Activated T-helper 1 cell treated with anti-CD3 and anti-CD28 coated beads, Interleukin-12 subunit alpha, Interleukin-12 subunit beta, Interleukin-2, Interleukin-4 antibody, amounts not matched to agents 30 ng/mL and 10 ng/mL and 1 ng/mL, durations not matched to agents 14 hours and 24 hours and 36 hours (primary cell): ENCODE measurements at regions not wholly inside any gene's neighbourhood (a gene's known extent, or its start where the extent isn't known, plus 50 kb on each side); places are given as distances from the start of the nearest gene placed in this dataset.
"Not testable (repeated sequence)": the region's sequence is repeated elsewhere in the genome, so short reads cannot be mapped to it uniquely, and the experiment has no call there.

Experiments used
- DNase-seq: peaks from one replicate; pipeline ENCODE4 v3.0.0; 2021; ENCODE audit warnings: low spot score
- H3K27ac Mint-ChIP-seq: one replicate; pipeline ENCODE4 v1.8.0; 2021; ENCODE audit warnings: mild to moderate bottlenecking, mixed read lengths
- H3K27me3 Mint-ChIP-seq: one replicate; pipeline ENCODE4 v1.8.0; 2022; ENCODE audit warnings: mild to moderate bottlenecking, moderate library complexity, mixed read lengths; ENCODE audit not compliant: insufficient read depth
- H3K36me3 Mint-ChIP-seq: one replicate; pipeline ENCODE4 v1.8.0; 2021; ENCODE audit warnings: low read depth, mixed read lengths
- H3K4me1 Mint-ChIP-seq: one replicate; pipeline ENCODE4 v1.8.0; 2021; ENCODE audit warnings: low read depth, mixed read lengths
- H3K4me3 Mint-ChIP-seq: one replicate; pipeline ENCODE4 v1.8.0; 2021; ENCODE audit warnings: mild to moderate bottlenecking, moderate library complexity, mixed read lengths
- H3K9me3 Mint-ChIP-seq: one replicate; pipeline ENCODE4 v1.8.0; 2021; ENCODE audit warnings: mixed read lengths
- intact Hi-C: fragments of 100-400 bp; cut with micrococcal nuclease; formaldehyde crosslinking; loops from one replicate; pipeline ENCODE4 v1.15.1; 2024

DNA sequence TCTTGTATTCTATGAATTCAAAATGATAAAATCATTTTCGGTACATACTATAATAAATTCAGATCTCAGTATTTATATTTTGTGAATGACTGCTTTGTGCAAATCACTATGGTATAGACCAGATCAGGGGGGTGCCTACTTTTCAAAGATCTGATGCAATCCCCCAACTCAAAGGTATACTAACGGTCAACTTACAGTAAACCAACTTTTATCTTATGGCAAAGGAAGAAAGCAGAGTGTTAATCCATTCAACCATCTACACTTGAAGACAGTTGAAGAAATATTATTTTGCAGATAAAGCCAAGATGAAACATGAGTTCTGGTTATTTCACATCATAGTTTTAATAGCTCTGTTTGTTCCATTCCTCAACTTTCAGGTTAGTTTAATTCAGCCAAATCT is 197.1 kb downstream of the MEX3B start:
- Mint-ChIP-seq H3K36me3 (no peaks in the 10 kb centered on the region), H3K9me3 (no peaks in the 10 kb centered on the region), H3K27me3 (no peaks in the 10 kb centered on the region), H3K4me1 (no peaks in the 10 kb centered on the region), H3K27ac (no peak overlapping the region), H3K4me3 (no peak overlapping the region)
- intact Hi-C loops = no loop called here
- DNase-seq = no peak

DNA sequence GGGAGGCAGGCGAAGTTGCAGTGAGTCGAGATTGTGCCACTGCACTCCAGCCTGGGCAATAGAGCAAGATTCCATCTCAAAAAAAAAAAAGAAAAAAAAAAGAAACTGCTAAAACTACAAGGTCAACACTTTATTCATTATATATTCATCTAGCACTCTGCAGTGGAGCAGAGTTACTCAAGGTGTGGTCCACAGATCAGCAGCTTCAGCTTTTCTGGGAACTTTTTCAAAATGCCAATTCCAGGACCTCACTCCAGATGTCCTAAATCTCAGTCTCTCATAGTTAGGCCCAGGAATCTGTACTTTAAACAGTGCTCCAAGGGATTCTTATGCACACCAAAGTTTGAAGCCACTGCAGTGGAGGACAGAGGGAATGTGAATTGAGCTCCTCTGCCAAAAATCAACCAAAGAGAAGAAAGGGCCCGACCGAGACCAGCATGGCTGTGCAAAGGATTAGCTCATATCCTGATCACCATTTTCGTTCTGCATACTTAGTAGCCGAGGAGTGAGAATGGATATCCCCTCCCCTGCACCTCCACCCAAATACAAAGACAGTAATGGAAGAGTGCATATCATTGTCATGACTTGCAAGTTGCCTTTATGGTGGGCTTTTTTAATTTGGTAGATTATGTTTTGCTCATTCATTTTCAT is 201.9 kb downstream of the MEX3B start:
- Mint-ChIP-seq H3K9me3 (no peaks in the 10 kb centered on the region), H3K4me1 (no peaks in the 10 kb centered on the region), H3K27me3 (no peaks in the 10 kb centered on the region), H3K4me3 (no peak overlapping the region), H3K27ac (no peak overlapping the region), H3K36me3 (no peaks in the 10 kb centered on the region)
- DNase-seq = no peak
- intact Hi-C loops = no loop called here

DNA sequence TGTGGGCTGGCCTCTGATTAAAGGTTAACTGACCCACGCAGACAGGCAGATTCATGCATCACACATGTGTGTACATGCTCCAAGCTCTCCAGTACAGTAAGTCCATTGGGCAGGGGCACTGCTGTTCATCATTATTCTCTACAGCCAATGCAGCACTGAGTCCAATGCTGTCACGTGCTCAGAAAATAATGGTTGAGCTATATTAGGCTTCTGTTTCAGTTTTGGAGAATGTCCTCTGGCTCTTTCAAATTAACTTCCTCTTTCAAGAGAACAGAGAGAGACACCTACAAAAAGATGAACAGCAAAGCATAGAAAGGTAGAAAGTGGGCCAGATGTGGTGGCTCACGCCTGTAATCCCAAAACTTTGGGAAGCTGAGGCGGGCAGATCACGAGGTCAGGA is 202.6 kb downstream of the MEX3B start:
- Mint-ChIP-seq H3K36me3 (no peaks in the 10 kb centered on the region), H3K4me1 (no peaks in the 10 kb centered on the region), H3K27ac (no peak overlapping the region), H3K27me3 (no peaks in the 10 kb centered on the region), H3K4me3 (no peak overlapping the region), H3K9me3 (no peaks in the 10 kb centered on the region)
- no peak for DNase-seq
- intact Hi-C loops = no loop called here

DNA sequence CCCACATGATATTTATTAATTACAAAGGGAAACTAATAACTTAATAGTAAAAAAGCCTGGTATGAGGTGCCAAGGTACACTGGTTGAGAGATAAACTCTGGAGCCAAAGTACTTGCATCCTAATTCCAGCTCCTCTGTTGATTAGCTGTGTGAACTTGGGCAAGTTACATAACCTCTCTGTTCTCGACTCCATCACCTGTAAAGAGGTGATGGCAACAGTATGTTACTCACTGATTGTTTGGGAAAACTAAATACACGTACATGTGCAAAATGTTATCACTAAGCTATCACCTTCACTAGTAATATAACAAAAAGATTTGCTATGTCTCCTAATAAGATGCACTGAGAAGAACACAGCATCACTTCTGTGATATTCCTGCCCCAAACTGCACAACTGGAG is 206.4 kb downstream of the MEX3B start:
- Mint-ChIP-seq H3K36me3 (no peaks in the 10 kb centered on the region), H3K9me3 (no peaks in the 10 kb centered on the region), H3K4me3 (no peak overlapping the region), H3K27me3 (no peaks in the 10 kb centered on the region), H3K27ac (no peak overlapping the region), H3K4me1 (no peaks in the 10 kb centered on the region)
- no peak for DNase-seq
- intact Hi-C loops = no loop called here

GRCh38 chr15:81835731-81836130 is 210.1 kb downstream of the MEX3B start:
- no peak for DNase-seq
- Mint-ChIP-seq H3K27me3 (no peaks in the 10 kb centered on the region), H3K4me3 (no peak overlapping the region)

DNA sequence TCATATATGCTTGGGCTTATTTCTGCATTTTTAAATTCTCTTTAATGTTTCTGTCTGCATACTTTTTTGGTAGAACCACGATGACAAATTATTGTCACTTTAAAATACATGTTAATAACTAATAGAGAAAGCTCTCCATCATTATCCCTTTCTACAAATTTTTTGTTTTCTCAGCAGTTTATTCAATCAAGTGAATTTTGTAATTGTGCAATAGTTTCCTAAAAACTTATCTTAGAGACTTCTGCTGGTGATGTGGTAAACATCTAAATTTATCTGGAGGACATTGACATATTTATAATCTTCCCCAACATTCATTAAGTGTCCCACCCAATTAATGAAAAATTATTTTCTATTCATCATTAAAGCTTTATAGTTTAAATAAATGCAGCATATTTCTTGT is 215.3 kb downstream of the MEX3B start:
- Mint-ChIP-seq H3K27me3 (no peaks in the 10 kb centered on the region), H3K27ac (no peak overlapping the region), H3K4me1 (no peaks in the 10 kb centered on the region), H3K36me3 (no peaks in the 10 kb centered on the region), H3K9me3 (no peaks in the 10 kb centered on the region), H3K4me3 (no peak overlapping the region)
- no peak for DNase-seq
- intact Hi-C loops = no loop called here

More at GRCh38 chr15:81835731-81836130, 210.1 kb downstream of the MEX3B start:
- Mint-ChIP-seq H3K9me3 (no peaks in the 10 kb centered on the region), H3K4me1 (no peaks in the 10 kb centered on the region), H3K27ac (no peak overlapping the region), H3K36me3 (no peaks in the 10 kb centered on the region)
- intact Hi-C loops = no loop called here

GRCh38 chr15:81829918-81830317 is 215.9 kb downstream of the MEX3B start:
- Mint-ChIP-seq H3K27ac (no peak overlapping the region), H3K9me3 (no peaks in the 10 kb centered on the region), H3K36me3 (no peaks in the 10 kb centered on the region), H3K27me3 (no peaks in the 10 kb centered on the region), H3K4me3 (no peak overlapping the region), H3K4me1 (no peaks in the 10 kb centered on the region)
- intact Hi-C loops = no loop called here
- no peak for DNase-seq

DNA sequence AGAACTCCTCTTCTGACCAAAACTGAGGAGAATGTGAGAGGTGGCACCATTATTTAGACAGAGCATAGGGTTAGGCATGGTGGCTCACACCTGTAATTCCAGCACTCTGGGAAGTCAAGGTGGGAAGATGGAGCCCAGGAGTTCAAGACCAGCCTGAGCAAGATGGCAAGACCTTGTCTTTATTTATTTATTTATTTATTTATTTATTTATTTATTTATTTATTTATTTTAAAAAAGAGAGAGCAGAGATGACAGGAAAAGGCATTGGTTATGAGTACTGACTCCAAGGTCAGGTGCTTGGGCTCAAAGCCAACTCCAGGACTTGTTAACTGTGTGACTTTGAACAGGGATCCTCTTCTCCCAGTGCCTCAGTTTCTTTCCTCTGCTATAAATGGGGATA is 217.7 kb downstream of the MEX3B start:
- intact Hi-C loops = no loop called here
- Mint-ChIP-seq H3K36me3 (no peaks in the 10 kb centered on the region), H3K4me1 (no peaks in the 10 kb centered on the region), H3K9me3 (no peaks in the 10 kb centered on the region), H3K27me3 (no peaks in the 10 kb centered on the region), H3K4me3 (no peak overlapping the region), H3K27ac (no peak overlapping the region)
- DNase-seq = no peak

GRCh38 chr15:81825136-81825535 is 220.7 kb downstream of the MEX3B start:
- no peaks in the 10 kb centered on the region for H3K36me3 Mint-ChIP-seq
- H3K9me3 Mint-ChIP-seq = no peaks in the 10 kb centered on the region
- no peaks in the 10 kb centered on the region for H3K4me1 Mint-ChIP-seq
- no peaks in the 10 kb centered on the region for H3K27me3 Mint-ChIP-seq
- no peak for DNase-seq
- H3K27ac Mint-ChIP-seq = no peak overlapping the region
- intact Hi-C loops = no loop called here
- H3K4me3 Mint-ChIP-seq = no peak overlapping the region

DNA sequence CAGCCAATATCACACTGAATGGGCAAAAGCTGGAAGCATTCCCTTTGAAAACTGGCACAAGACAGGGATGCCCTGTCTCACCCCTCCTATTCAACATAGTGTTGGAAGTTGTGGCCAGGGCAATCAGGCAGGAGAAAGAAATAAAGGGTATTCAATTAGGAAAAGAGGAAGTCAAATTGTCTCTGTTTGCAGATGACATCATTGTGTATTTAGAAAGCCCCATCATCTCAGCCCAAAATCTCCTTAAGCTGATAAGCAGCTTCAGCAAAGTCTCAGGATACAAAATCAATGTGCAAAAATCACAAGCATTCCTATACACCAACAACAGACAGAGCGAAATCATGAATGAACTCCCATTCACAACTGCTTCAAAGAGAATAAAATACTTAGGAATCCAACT is 223.2 kb downstream of the MEX3B start:
- DNase-seq, H3K4me3 Mint-ChIP-seq, H3K27me3 Mint-ChIP-seq, H3K36me3 Mint-ChIP-seq, H3K9me3 Mint-ChIP-seq, intact Hi-C loops, H3K4me1 Mint-ChIP-seq, H3K27ac Mint-ChIP-seq: not testable (repeated sequence)

- H3K27ac Mint-ChIP-seq = no peak overlapping the region
- no peak overlapping the region for H3K4me3 Mint-ChIP-seq
- no peaks in the 10 kb centered on the region for H3K9me3 Mint-ChIP-seq
- intact Hi-C loops = loop anchor here (2.0 kb wide), 1 partner anchor 77 kb away; no protein-coding TSS in a partner anchor
- no peaks in the 10 kb centered on the region for H3K27me3 Mint-ChIP-seq
- H3K36me3 Mint-ChIP-seq = no peaks in the 10 kb centered on the region
- DNase-seq = no peak
- H3K4me1 Mint-ChIP-seq = no peaks in the 10 kb centered on the region
These were observed 225.7 kb downstream of the MEX3B start for GRCh38 chr15:81819924-81820635.

- DNase-seq = no peak
- H3K27ac Mint-ChIP-seq = no peak overlapping the region
- no peaks in the 10 kb centered on the region for H3K9me3 Mint-ChIP-seq
- no peak overlapping the region for H3K4me3 Mint-ChIP-seq
- H3K4me1 Mint-ChIP-seq = no peaks in the 10 kb centered on the region
- intact Hi-C loops = no loop called here
- peaks cover 2% of the 10 kb centered on the region for H3K27me3 Mint-ChIP-seq
- H3K36me3 Mint-ChIP-seq = no peaks in the 10 kb centered on the region
These were observed 230.8 kb downstream of the MEX3B start for GRCh38 chr15:81814882-81815455.

GRCh38 chr15:81813215-81813614 is 232.6 kb downstream of the MEX3B start:
- intact Hi-C loops = no loop called here
- no peak overlapping the region for H3K4me3 Mint-ChIP-seq
- peaks cover 2% of the 10 kb centered on the region for H3K27me3 Mint-ChIP-seq
- H3K27ac Mint-ChIP-seq = no peak overlapping the region
- H3K4me1 Mint-ChIP-seq = no peaks in the 10 kb centered on the region
- no peak for DNase-seq
- no peaks in the 10 kb centered on the region for H3K36me3 Mint-ChIP-seq
- no peaks in the 10 kb centered on the region for H3K9me3 Mint-ChIP-seq
